ENCODE measurements at regions not wholly inside any gene's neighbourhood (a gene's known extent, or its start where the extent isn't known, plus 50 kb on each side); places are given as distances from the start of the nearest gene placed in this dataset.

- TF ChIP-seq CTCF (IDR thresholded peaks at IDR 0.05; ENCODE audit: insufficient read depth, low read length) (no peak), GABPA (IDR thresholded peaks at IDR 0.05; ENCODE audit: low read depth) (no peak)
These were observed 59.4 kb upstream of the LRRC8B start for GRCh38 chr1:89465201-89465600.
